ENCODE measurements at regions not wholly inside any gene's neighbourhood (a gene's known extent, or its start where the extent isn't known, plus 50 kb on each side); places are given as distances from the start of the nearest gene placed in this dataset.

GRCh38 chr2:877747-878146, 72.9 kb upstream of the SNTG2 start:
- no peak for DNase-seq

GRCh38 chr2:875687-876615, 74.7 kb upstream of the SNTG2 start:
- no peak for DNase-seq

- DNase-seq = no peak
Observed at GRCh38 chr2:873651-874580, 76.7 kb upstream of the SNTG2 start.

GRCh38 chr2:873027-873426, 77.6 kb upstream of the SNTG2 start:
- DNase-seq = no peak

- DNase-seq = no peak
Observed at GRCh38 chr2:871926-872680, 78.5 kb upstream of the SNTG2 start.

GRCh38 chr2:871175-871727, 79.4 kb upstream of the SNTG2 start:
- no peak for DNase-seq

GRCh38 chr2:870426-870825, 80.2 kb upstream of the SNTG2 start:
- no peak for DNase-seq

- DNase-seq = no peak
Observed at GRCh38 chr2:869894-870293, 80.8 kb upstream of the SNTG2 start.

GRCh38 chr2:869357-869871, 81.2 kb upstream of the SNTG2 start:
- peak in 1 of 2 donors; percentile 35 for DNase-seq

- DNase-seq = peak in 1 of 2 donors; percentile 48
Observed at GRCh38 chr2:868857-869256, 81.8 kb upstream of the SNTG2 start.

- DNase-seq = no peak
Observed at GRCh38 chr2:867296-867695, 83.4 kb upstream of the SNTG2 start.

- DNase-seq = no peak
Observed at GRCh38 chr2:866887-867286, 83.8 kb upstream of the SNTG2 start.

- DNase-seq = no peak
Observed at GRCh38 chr2:866009-866680, 84.5 kb upstream of the SNTG2 start.

GRCh38 chr2:864501-865106, 86.0 kb upstream of the SNTG2 start:
- no peak for DNase-seq

- DNase-seq = no peak
Observed at GRCh38 chr2:863732-864450, 86.8 kb upstream of the SNTG2 start.

- no peak for DNase-seq
Observed at GRCh38 chr2:862731-863466, 87.8 kb upstream of the SNTG2 start.

- DNase-seq = no peak
Observed at GRCh38 chr2:862355-862687, 88.3 kb upstream of the SNTG2 start.

GRCh38 chr2:861655-862354, 88.8 kb upstream of the SNTG2 start:
- DNase-seq = no peak

- no peak for DNase-seq
Observed at GRCh38 chr2:860259-860855, 90.3 kb upstream of the SNTG2 start.
